HuH-7 (cell line): ENCODE measurements at regions not wholly inside any gene's neighbourhood (a gene's known extent, or its start where the extent isn't known, plus 50 kb on each side); places are given as distances from the start of the nearest gene placed in this dataset.

Source experiments
- DNase-seq: peaks from one replicate; pipeline ENCODE4 v3.0.0; 2011; ENCODE audit warnings: low spot score

DNA sequence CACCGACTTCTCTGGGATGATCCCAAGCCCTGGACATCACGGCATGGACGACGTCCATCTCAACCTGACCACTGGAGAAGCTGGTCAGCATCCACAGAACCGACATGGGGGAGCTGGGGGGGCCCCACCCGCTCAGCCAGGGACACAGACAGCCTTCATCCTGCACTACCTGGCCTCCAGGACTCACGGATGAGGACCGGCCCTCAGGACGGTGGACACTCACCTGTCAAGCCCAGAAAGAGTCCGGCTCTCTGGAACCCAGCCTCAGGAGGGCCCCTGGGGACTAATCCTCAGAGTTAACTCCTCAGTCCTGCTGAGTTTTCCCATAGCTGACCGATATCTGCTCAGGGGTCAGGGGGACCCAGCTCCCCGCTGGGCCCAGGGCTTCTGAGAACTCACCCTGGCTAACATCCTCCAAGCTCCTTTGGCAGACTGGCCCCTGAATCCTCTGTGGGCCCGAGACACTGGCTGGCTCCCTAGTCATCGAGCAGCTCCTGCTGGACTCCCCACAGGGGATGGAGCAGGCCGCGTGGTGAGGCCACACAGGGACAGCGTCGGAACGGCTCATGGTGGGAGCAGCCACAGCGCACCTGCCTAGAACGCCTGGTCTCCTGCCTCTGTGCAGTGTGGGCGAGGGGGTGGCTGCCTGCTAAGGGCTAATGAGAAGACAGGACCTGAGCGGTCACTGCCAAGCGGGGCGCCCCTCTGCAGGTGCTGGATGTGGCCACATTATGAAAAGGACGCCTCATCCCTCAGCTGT lies 649.2 kb downstream of the BRD1 start:
- no peak for DNase-seq

- no peak for DNase-seq
Observed at GRCh38 chr22:49177666-49178065, 650.0 kb downstream of the BRD1 start.

- no peak for DNase-seq
Observed at GRCh38 chr22:49176956-49177355, 650.7 kb downstream of the BRD1 start.

- DNase-seq = no peak
Observed at GRCh38 chr22:49170053-49170452, 657.6 kb downstream of the BRD1 start.

DNA sequence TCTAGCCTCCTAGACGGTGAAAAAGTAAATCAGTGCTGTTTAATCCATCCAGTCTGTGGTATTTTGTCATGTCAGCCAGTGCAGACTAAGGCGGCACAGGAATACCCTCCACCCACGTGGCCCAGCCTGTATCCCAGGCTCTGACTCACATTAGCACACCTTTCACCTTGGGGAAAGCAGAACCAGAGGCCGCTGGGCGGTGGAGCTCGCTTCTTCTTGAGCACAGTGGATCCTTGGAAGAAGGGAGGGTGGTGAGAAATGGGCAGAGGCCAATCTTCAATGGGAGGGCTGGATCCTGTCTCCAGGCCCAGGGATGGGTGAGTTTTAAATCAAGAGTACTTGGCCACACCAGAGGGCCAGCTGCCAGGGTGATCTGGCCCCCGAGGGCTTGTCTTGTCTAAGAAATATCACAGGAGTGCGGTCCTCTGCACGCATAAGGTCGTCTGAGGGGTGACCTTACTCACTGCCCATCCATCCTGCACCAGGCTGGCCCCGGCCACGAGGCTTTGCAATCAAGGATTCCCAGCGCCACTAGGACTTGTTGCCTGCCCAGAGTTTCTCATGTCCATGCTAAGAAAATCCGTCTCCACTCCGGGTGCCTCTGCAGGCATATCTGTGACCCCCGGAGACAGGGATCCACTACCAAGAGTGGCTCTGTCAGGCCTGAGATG lies 658.5 kb downstream of the BRD1 start:
- no peak for DNase-seq

DNA sequence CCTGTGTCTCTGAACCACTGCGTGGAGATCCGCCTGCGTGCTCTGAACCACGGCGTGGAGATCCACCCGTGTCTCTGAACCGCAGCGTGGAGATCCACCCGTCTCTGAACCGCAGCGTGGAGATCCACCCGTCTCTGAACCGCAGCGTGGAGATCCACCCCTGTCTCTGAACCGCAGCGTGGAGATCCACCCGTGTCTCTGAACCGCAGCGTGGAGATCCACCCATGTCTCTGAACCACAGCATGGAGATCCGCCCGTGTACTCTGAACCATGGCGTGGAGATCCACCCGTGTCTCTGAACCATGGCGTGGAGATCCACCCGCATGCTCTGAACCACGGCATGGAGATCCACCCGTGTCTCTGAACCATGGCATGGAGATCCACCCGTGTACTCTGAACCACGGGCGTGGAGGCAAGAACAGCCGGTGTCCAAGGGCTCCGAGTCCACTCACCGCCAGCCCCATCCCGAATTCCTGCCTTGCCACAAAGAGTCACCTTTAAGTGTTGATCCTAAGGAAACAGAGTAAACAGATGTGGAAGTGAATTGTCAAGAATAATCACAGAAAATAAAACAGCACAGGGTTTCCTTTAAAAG lies 659.4 kb downstream of the BRD1 start:
- DNase-seq = no peak

DNA sequence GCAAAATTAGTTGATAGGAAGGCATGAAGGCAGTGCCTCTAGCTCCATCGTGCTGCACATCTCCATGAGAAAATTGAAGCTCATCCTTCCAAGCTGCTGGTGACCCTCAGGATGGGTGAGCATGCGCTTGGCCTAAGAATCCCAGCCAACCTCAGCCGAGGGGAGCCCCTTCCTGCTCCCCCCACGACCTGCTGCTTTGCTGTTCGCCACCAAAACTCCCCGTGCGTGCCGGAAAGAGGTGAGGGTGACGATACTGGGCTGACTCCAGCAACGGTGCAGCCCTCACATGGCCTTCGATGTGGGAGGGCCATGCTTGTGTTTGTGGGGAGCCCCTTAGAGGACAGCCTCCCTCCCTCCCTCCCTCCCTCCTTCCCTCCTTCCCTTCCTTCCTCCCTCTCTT lies 660.9 kb downstream of the BRD1 start:
- no peak for DNase-seq

DNA sequence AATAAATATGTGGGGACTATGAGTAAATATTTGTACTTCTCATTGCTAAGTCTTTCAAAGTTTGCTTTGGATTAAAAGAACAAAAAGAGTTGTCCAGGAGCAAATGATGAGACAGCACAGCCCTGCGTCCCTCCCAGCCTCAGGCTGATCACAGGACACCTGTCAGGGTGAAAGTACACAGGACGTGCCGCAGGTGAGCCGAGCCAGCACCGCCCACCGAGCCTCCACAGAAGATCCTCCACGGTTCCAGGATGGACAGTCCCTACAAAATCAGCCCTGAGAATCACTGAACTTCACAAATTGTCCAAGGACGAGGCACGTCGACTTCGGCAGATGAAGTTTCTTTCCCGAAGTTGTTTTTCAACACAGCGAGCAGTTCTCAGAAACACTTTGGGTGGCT lies 661.5 kb downstream of the BRD1 start:
- DNase-seq = no peak

DNA sequence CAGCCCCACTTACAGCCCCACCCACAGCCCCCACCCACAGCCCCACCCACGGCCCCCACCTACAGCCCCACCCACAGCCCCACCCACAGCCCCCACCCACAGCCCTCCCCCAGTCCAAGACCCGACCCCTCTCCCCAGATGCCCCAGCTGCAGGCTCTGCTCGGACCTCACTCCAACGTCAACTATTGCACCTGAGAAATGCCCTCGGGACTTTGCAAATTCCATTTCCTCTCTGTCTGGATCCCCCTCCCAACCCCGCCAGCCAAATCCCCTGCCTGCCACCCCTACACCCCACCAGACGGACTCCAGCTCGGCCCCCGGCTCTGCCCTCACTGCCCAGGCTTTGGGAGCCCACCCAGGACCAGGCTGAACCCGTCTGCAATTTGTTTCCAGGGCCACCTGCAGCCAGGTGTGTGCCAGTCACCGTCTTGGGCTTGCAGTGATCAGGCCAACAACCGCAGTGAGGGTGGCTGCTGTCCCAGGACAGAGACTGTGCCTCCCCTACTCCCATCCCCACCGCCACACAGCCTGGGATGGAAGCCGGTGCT lies 662.8 kb downstream of the BRD1 start:
- no peak for DNase-seq

- DNase-seq = no peak
Observed at GRCh38 chr22:49163960-49164690, 663.5 kb downstream of the BRD1 start.

GRCh38 chr22:49163258-49163959 lies 664.3 kb downstream of the BRD1 start:
- no peak for DNase-seq

DNA sequence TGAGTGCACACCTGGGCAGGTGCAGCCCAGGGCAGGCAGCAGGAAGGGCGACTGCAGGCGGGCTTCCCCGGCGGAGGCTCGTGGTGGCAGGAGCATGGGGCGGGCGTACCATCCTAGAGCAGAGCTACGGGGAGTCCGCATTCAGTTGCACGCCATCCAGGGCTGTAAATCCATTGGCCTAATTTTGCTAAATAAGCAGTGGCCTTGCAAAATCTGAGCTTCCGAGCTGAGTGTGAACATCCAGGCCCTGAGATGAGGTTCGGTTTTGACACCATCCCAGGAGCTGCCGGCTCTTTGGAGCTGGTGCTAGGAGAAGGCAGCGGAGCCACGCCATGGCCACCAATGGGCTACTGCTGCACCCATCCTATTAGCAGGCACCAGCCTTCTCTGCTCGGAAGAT lies 664.8 kb downstream of the BRD1 start:
- DNase-seq = no peak

- DNase-seq = no peak
Observed at GRCh38 chr22:49161002-49161850, 666.4 kb downstream of the BRD1 start.

DNA sequence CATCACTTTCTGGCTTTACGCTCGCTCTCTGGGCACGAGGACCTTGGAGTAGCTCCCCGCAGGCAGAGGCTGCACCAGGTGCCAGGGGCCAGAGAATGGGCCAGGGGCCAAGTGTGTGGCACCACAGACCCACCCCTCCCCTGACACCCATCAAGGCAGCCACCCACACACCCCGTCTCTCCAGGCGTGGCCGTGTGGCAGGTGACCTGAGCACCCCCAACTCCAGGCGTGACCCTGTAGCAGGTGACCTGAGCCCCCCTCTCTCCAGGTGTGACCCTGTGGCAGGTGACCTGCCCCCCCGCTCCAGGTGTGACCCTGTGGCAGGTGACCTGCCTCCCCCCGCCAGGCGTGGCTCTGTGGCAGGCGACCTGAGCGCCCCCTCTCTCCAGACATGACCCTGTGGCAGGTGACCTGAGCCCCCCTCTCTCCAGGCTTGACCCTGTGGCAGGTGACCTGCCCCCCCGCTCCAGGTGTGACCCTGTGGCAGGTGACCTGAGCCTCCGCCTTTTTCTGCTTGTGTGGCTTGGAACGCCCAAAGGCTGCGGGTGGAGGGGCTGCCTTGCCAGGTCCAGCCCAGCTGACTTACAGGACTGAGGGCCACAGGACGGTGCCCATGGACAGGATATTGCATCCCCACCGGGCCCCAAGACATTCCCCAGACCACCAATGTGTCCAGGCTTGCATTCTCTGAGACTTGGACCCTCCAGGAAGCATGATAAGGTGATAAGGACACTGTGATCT lies 667.2 kb downstream of the BRD1 start:
- no peak for DNase-seq

DNA sequence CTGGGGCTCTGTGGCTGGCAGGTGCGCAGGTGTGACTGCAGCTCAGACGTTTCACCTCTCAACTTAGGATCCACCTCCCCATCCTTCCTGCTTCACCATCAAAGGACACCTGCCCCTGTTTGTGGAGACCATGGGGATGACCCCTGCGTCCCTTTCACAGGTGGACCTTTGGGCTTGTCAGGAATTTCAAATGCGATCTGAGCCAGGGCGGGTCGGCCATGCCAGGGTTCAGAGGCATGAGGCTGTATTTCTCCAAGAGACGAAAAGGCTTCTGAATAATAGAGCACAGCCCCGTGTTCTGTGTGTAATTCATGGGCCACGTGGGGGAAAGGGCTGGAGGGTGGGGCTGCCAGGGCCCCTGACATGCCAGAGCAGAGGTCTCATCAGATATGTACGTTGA lies 668.0 kb downstream of the BRD1 start:
- no peak for DNase-seq

- no peak for DNase-seq
Observed at GRCh38 chr22:49158741-49159564, 668.7 kb downstream of the BRD1 start.

GRCh38 chr22:49157529-49158339 lies 669.9 kb downstream of the BRD1 start:
- no peak for DNase-seq

GRCh38 chr22:49156662-49157285 lies 670.9 kb downstream of the BRD1 start:
- DNase-seq = no peak
